Gastroesophageal sphincter (tissue), 4 donors: ENCODE measurements at regions not wholly inside any gene's neighbourhood (a gene's known extent, or its start where the extent isn't known, plus 50 kb on each side); places are given as distances from the start of the nearest gene placed in this dataset.
A peak's percentile ranks its signal among the peaks of the same experiment; 100 is the strongest.

Source experiments
- ATAC-seq: fragments of 150-250 bp; one replicate; pipeline ENCODE4 v1.9.1; 2016; ENCODE audit warnings: mild to moderate bottlenecking, moderate library complexity
- H3K27ac ChIP-seq, 4 donors: fragments of 200-600 bp; sonication (generic) in 3 of 4; 1 replicate in 3 of 4; 2 replicates in 1 of 4; pipeline ENCODE4 v1.5.1; 2016 to 2019
- H3K27me3 ChIP-seq: fragments of 200-600 bp; sonication (generic); one replicate; pipeline ENCODE4 v1.5.1; 2019
- H3K36me3 ChIP-seq, 2 donors: fragments of 200-600 bp; sonication (generic); one replicate each; pipeline ENCODE4 v1.5.1; 2019; ENCODE audit warnings: control low read depth in 1 of 2
- H3K4me1 ChIP-seq, 3 donors: fragments of 200-600 bp; sonication (generic); 1 replicate in 2 of 3; 2 replicates in 1 of 3; pipeline ENCODE4 v1.5.1; 2016 to 2019; ENCODE audit warnings: control low read depth in 2 of 3
- H3K4me3 ChIP-seq, 2 donors: fragments of 200-600 bp; sonication (generic); one replicate each; pipeline ENCODE4 v1.5.1; 2019; ENCODE audit warnings: mild to moderate bottlenecking in 1 of 2, moderate library complexity in 1 of 2
- H3K9me3 ChIP-seq, 3 donors: fragments of 200-600 bp; sonication (generic); one replicate each; pipeline ENCODE4 v1.5.1; 2017 to 2019; ENCODE audit warnings: control low read depth in 2 of 3
- EP300 ChIP-seq: sonication (generic); formaldehyde crosslinking; IDR thresholded peaks from one replicate; pipeline ENCODE4 v1.6.1; 2017; ENCODE audit warnings: antibody characterized with exemption, mild to moderate bottlenecking
- POLR2A ChIP-seq, 2 donors: fragments of 450-650 bp; IDR thresholded peaks; one replicate each; pipeline ENCODE4 v1.6.1; 2017; ENCODE audit warnings: antibody characterized with exemption in 2 of 2, mild to moderate bottlenecking in 2 of 2, moderate library complexity in 1 of 2
- POLR2AphosphoS5 ChIP-seq: sonication (generic); formaldehyde crosslinking; IDR thresholded peaks from one replicate; pipeline ENCODE4 v1.6.1; 2017; ENCODE audit warnings: antibody characterized with exemption
- WGBS, 2 donors: methylation state at CpG; one replicate each; pipeline ENCODE4 v1.1.5; 2018; ENCODE audit warnings: low coverage in 1 of 2; 5-methylcytosine and 5-hydroxymethylcytosine counted together
- TF ChIP-seq, protein P1 (sequence below), 4 experiments: fragments of 200-600 bp in 2 of 4; fragments of 450-650 bp in 2 of 4; sonication (generic) in 1 of 4; IDR thresholded peaks; one replicate each; pipeline ENCODE4 v1.5.1; 2017 to 2019; ENCODE audit warnings: antibody characterized with exemption in 4 of 4, mild to moderate bottlenecking in 2 of 4, moderate library complexity in 2 of 4

DNA sequence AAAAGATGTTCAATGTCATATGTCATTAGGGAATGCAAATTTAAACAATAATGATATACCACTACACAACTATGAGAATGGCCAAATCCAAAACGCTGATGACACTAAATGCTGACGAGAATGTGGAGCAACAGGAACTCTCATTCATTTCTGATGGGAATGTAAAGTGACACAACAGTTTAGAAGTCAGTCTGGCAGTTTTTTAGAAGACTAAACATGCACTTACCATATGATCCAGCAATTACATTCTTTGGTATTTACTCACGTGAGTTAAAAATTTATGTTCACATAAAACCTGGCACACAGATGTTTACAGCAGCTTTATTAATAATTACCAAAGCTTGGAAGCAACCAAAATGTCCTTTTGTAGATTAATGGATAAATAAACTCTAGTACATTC lies 110.4 kb upstream of the C1orf21 start:
- 63 to 74% methylated on average over 3 of the region's 3 CpGs for WGBS, 2 donors
- ATAC-seq, result no peak
- Histone ChIP-seq H3K4me1 (no peaks in the 10 kb centered on the region), H3K27ac (no peak overlapping the region), H3K27me3 (no peaks in the 10 kb centered on the region), H3K4me3 (no peak overlapping the region), H3K9me3 (peaks cover 0 to 9% (median 0%) of the 10 kb centered on the region in 3 donors), H3K36me3 (no peaks in the 10 kb centered on the region)
- no peak for TF ChIP-seq EP300
- TF ChIP-seq POLR2AphosphoS5, result no peak
- no peak for TF ChIP-seq POLR2A (IDR thresholded peaks at IDR 0.05)
- TF ChIP-seq, protein P1, sequence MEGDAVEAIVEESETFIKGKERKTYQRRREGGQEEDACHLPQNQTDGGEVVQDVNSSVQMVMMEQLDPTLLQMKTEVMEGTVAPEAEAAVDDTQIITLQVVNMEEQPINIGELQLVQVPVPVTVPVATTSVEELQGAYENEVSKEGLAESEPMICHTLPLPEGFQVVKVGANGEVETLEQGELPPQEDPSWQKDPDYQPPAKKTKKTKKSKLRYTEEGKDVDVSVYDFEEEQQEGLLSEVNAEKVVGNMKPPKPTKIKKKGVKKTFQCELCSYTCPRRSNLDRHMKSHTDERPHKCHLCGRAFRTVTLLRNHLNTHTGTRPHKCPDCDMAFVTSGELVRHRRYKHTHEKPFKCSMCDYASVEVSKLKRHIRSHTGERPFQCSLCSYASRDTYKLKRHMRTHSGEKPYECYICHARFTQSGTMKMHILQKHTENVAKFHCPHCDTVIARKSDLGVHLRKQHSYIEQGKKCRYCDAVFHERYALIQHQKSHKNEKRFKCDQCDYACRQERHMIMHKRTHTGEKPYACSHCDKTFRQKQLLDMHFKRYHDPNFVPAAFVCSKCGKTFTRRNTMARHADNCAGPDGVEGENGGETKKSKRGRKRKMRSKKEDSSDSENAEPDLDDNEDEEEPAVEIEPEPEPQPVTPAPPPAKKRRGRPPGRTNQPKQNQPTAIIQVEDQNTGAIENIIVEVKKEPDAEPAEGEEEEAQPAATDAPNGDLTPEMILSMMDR (IDR thresholded peaks at IDR 0.05), result no peak

DNA sequence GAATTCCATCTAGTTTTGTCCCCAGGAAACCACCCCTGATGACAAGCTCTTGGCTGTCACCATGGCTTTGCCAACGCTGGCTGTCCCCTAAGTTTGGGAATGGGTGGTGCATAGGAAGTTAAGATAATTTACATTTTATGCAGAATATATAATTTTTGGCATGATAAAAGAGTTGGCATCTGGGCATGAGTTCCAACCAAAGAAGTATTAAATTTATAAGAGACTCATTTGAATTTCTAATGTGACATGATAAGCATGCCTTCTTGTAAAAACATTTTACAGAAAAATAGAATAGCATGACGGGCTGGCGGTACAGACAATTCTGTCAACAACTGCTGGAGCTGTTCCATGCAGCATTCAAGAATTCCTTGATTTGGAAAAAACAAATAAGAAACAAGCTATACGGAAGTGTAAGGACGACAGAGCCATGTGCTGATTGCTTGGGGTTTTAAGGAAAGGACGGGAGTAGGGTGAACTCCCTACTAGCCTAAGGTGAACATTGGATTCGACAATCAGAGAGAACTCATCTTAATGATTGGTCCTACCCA lies 106.8 kb upstream of the C1orf21 start:
- H3K36me3 ChIP-seq, result no peaks in the 10 kb centered on the region
- no peak overlapping the region for H3K4me3 ChIP-seq
- TF ChIP-seq, protein P1 (IDR thresholded peaks at IDR 0.05), result no peak
- TF ChIP-seq POLR2A (IDR thresholded peaks at IDR 0.05), result no peak
- no peak for TF ChIP-seq EP300
- TF ChIP-seq POLR2AphosphoS5, result no peak
- no peak overlapping the region for H3K27ac ChIP-seq
- H3K9me3 ChIP-seq, result no peaks in the 10 kb centered on the region
- peaks cover 0 to 16% (median 0%) of the 10 kb centered on the region in 3 donors for H3K4me1 ChIP-seq
- no peaks in the 10 kb centered on the region for H3K27me3 ChIP-seq
- ATAC-seq, result no peak
- 87 to 88% methylated on average over 4 to 7 of the region's 7 CpGs for WGBS, 2 donors

DNA sequence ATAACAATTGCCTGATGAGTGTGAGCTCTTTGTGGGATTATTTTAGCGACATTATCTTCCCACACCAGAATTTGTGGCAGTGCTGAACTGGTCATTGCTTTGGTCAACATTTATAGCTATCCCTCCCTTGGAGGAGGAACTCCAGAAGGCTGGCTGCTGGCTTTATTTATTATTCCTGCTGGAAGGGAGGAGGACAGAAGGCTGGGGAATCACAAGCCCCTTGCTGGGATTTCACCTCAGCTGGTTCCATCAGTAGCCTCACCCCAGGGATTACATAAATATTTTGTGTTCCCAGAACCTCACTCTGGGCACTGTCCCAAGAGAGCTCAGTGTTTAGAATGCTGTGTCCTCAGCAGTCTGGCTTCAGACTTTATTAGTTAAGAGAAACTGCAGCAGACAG lies 102.8 kb upstream of the C1orf21 start:
- WGBS, 2 donors, result 22% methylated on average over 1 of the region's 1 CpG; no CpG with 5 or more reads in 1 of the 2 donors
- no peak for TF ChIP-seq POLR2A (IDR thresholded peaks at IDR 0.05)
- TF ChIP-seq, protein P1 (IDR thresholded peaks at IDR 0.05), result no peak
- TF ChIP-seq POLR2AphosphoS5, result peak; percentile 76
- TF ChIP-seq EP300, result no peak
- Histone ChIP-seq H3K27ac (peak overlapping the region; percentile 32 to 58 (median 50)), H3K4me1 (peaks cover 0 to 31% (median 0%) of the 10 kb centered on the region in 3 donors), H3K9me3 (no peaks in the 10 kb centered on the region), H3K27me3 (no peaks in the 10 kb centered on the region), H3K4me3 (no peak overlapping the region), H3K36me3 (no peaks in the 10 kb centered on the region)
- peak; percentile 80 for ATAC-seq

DNA sequence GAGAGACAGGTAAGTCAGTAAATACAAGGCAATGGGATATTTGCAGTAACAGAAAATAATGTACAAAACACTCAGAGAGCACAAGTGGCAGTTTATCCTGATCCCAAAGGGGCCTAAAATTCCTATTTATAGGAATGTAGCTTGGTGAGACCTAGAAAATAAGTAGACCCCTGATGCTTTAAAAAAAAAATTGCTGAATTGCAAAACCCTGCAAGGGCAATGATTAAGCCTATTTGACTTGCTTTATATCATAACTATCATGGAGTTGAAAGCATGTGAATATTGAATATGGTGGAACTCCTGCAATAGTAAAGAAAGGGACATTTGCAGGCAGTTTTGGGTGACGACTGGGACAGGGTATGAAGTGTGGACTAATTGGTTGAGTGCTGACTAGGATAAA lies 101.9 kb upstream of the C1orf21 start:
- Histone ChIP-seq H3K27ac (peak overlapping the region in 3 of 4 donors; percentile 44 to 58 (median 56)), H3K9me3 (no peaks in the 10 kb centered on the region), H3K4me1 (peaks cover 0 to 31% (median 0%) of the 10 kb centered on the region in 3 donors), H3K36me3 (no peaks in the 10 kb centered on the region), H3K4me3 (no peak overlapping the region), H3K27me3 (no peaks in the 10 kb centered on the region)
- no peak for ATAC-seq
- WGBS, 2 donors, result 83 to 88% methylated on average over 1 of the region's 1 CpG
- TF ChIP-seq EP300, result no peak
- no peak for TF ChIP-seq POLR2AphosphoS5
- TF ChIP-seq, protein P1 (IDR thresholded peaks at IDR 0.05), result no peak
- no peak for TF ChIP-seq POLR2A (IDR thresholded peaks at IDR 0.05)

DNA sequence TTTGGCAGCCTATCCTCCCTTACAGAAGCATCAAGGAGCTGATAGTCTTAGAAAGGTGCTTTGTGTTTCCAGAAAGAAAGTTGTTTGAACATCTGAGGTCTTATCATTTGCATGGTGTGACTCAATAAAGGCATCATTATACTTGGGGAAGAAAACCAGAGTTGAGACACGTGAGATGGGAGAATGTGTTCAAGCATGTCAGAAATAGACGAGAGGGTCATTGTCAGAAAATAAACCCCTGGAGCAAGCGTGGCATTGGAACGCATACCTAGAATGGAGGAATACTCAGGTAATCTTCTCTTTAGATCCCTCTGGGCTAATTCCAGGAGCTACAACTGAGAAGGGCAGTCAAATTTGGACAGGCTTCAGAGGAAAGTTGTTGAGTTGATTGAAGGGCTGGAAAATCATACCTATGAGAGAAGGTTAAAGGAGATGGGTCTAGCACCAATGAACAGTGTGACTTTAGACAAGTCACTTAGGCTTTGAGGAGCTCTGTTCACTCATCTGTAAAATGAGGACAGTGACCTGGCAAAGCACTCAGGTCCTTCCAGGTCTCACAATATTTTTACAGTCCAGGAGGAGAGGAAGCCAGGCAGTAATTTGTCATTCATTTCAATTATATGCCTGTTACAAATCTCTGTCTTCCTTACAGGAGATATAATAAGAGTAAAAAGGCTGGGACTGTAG lies 101.3 kb upstream of the C1orf21 start:
- H3K27ac ChIP-seq, result no peak overlapping the region
- H3K4me1 ChIP-seq, result peaks cover 0 to 31% (median 0%) of the 10 kb centered on the region in 3 donors
- no peaks in the 10 kb centered on the region for H3K36me3 ChIP-seq
- ATAC-seq, result no peak
- no peaks in the 10 kb centered on the region for H3K27me3 ChIP-seq
- no peaks in the 10 kb centered on the region for H3K9me3 ChIP-seq
- TF ChIP-seq EP300 (no peak), POLR2A (IDR thresholded peaks at IDR 0.05) (no peak), POLR2AphosphoS5 (no peak)
- TF ChIP-seq, protein P1 (IDR thresholded peaks at IDR 0.05), result no peak
- 83 to 95% methylated on average over 3 to 4 of the region's 4 CpGs for WGBS, 2 donors
- H3K4me3 ChIP-seq, result no peak overlapping the region
